DND-41 (cell line): ENCODE measurements at regions not wholly inside any gene's neighbourhood (a gene's known extent, or its start where the extent isn't known, plus 50 kb on each side); places are given as distances from the start of the nearest gene placed in this dataset.

ENCODE experiments used
- CTCF ChIP-seq: IDR thresholded peaks from 2 replicates; pipeline ENCODE4 v1.5.1; 2012; ENCODE audit warnings: borderline replicate concordance, low read length, moderate library complexity, mild to moderate bottlenecking; ENCODE audit not compliant: poor library complexity, severe bottlenecking; ENCODE audit errors: extremely low read depth
- EZH2 ChIP-seq: IDR thresholded peaks from 3 replicates; pipeline ENCODE4 v1.6.1; 2012; ENCODE audit warnings: borderline replicate concordance, low read depth, mild to moderate bottlenecking, moderate library complexity, low read length, inconsistent platforms; ENCODE audit not compliant: severe bottlenecking

- TF ChIP-seq CTCF (no peak), EZH2 (no peak)
These were observed 384.1 kb upstream of the SLC35B3 start for GRCh38 chr6:8819446-8819845.
